ENCODE measurements at regions not wholly inside any gene's neighbourhood (a gene's known extent, or its start where the extent isn't known, plus 50 kb on each side); places are given as distances from the start of the nearest gene placed in this dataset.
"Not testable (repeated sequence)": the region's sequence is repeated elsewhere in the genome, so short reads cannot be mapped to it uniquely, and the experiment has no call there.

- Mint-ChIP-seq H3K4me1 (no peaks in the 10 kb centered on the region), H3K36me3 (ENCODE audit: low read depth) (no peaks in the 10 kb centered on the region), H3K27ac (no peak overlapping the region), H3K4me3 (no peak overlapping the region), H3K9me3 (peaks cover 52% of the 10 kb centered on the region), H3K27me3 (no peaks in the 10 kb centered on the region)
- POLR2A ChIA-PET: no interaction called here
- DNase-seq: no peak
- CTCF ChIA-PET: no interaction called here
These were observed 86.2 kb upstream of the USP29 start for GRCh38 chr19:57033576-57033975.

- Mint-ChIP-seq H3K4me1 (no peaks in the 10 kb centered on the region), H3K27ac (no peak overlapping the region), H3K4me3 (no peak overlapping the region), H3K27me3 (no peaks in the 10 kb centered on the region), H3K9me3 (peaks cover 55% of the 10 kb centered on the region), H3K36me3 (ENCODE audit: low read depth) (no peaks in the 10 kb centered on the region)
- ChIA-PET CTCF (no interaction called here), POLR2A (no interaction called here)
- no peak for DNase-seq
These were observed 85.2 kb upstream of the USP29 start for GRCh38 chr19:57034544-57034943.

- POLR2A ChIA-PET; CTCF ChIA-PET; H3K4me1 Mint-ChIP-seq; H3K27me3 Mint-ChIP-seq; DNase-seq; H3K27ac Mint-ChIP-seq; H3K4me3 Mint-ChIP-seq; H3K36me3 Mint-ChIP-seq (ENCODE audit: low read depth): not testable (repeated sequence)
- H3K9me3 Mint-ChIP-seq: peaks cover 61% of the 10 kb centered on the region
These were observed 84.0 kb upstream of the USP29 start for GRCh38 chr19:57035740-57036139.

GRCh38 chr19:57037556-57037955, 82.2 kb upstream of the USP29 start:
- Mint-ChIP-seq H3K4me3 (no peak overlapping the region), H3K9me3 (peaks cover 65% of the 10 kb centered on the region), H3K36me3 (ENCODE audit: low read depth) (no peaks in the 10 kb centered on the region), H3K27me3 (no peaks in the 10 kb centered on the region), H3K27ac (no peak overlapping the region), H3K4me1 (no peaks in the 10 kb centered on the region)
- ChIA-PET POLR2A (no interaction called here), CTCF (no interaction called here)
- DNase-seq: no peak

- H3K36me3 Mint-ChIP-seq (ENCODE audit: low read depth): no peaks in the 10 kb centered on the region
- no peak for DNase-seq
- H3K4me3 Mint-ChIP-seq: no peak overlapping the region
- no peak overlapping the region for H3K27ac Mint-ChIP-seq
- no peaks in the 10 kb centered on the region for H3K4me1 Mint-ChIP-seq
- peaks cover 30% of the 10 kb centered on the region for H3K9me3 Mint-ChIP-seq
- POLR2A ChIA-PET: no interaction called here
- CTCF ChIA-PET: no interaction called here
- H3K27me3 Mint-ChIP-seq: no peaks in the 10 kb centered on the region
These were observed 72.0 kb upstream of the USP29 start for GRCh38 chr19:57047743-57048142.

GRCh38 chr19:57050863-57051262, 68.9 kb upstream of the USP29 start:
- no peak overlapping the region for H3K4me3 Mint-ChIP-seq
- peaks cover 44% of the 10 kb centered on the region for H3K9me3 Mint-ChIP-seq
- no peaks in the 10 kb centered on the region for H3K36me3 Mint-ChIP-seq (ENCODE audit: low read depth)
- H3K27me3 Mint-ChIP-seq: no peaks in the 10 kb centered on the region
- ChIA-PET POLR2A (no interaction called here), CTCF (no interaction called here)
- H3K4me1 Mint-ChIP-seq: no peaks in the 10 kb centered on the region
- H3K27ac Mint-ChIP-seq: no peak overlapping the region
- DNase-seq: no peak

GRCh38 chr19:57052081-57052480, 67.7 kb upstream of the USP29 start:
- H3K4me1 Mint-ChIP-seq: no peaks in the 10 kb centered on the region
- H3K27ac Mint-ChIP-seq: no peak overlapping the region
- ChIA-PET CTCF (no interaction called here), POLR2A (no interaction called here)
- H3K36me3 Mint-ChIP-seq (ENCODE audit: low read depth): no peaks in the 10 kb centered on the region
- peaks cover 48% of the 10 kb centered on the region for H3K9me3 Mint-ChIP-seq
- no peak overlapping the region for H3K4me3 Mint-ChIP-seq
- DNase-seq: no peak
- no peaks in the 10 kb centered on the region for H3K27me3 Mint-ChIP-seq

- POLR2A ChIA-PET: no interaction called here
These were observed 66.4 kb upstream of the USP29 start for GRCh38 chr19:57053401-57053800.

GRCh38 chr19:57055956-57056355, 63.8 kb upstream of the USP29 start:
- ChIA-PET POLR2A (no interaction called here), CTCF (no interaction called here)
- H3K27me3 Mint-ChIP-seq: no peaks in the 10 kb centered on the region
- H3K27ac Mint-ChIP-seq: no peak overlapping the region
- H3K4me1 Mint-ChIP-seq: no peaks in the 10 kb centered on the region
- H3K9me3 Mint-ChIP-seq: peaks cover 51% of the 10 kb centered on the region
- H3K36me3 Mint-ChIP-seq (ENCODE audit: low read depth): no peaks in the 10 kb centered on the region
- no peak for DNase-seq
- H3K4me3 Mint-ChIP-seq: no peak overlapping the region

More at GRCh38 chr19:57053401-57053800, 66.4 kb upstream of the USP29 start:
- DNase-seq: no peak
- Mint-ChIP-seq H3K27me3 (no peaks in the 10 kb centered on the region), H3K27ac (no peak overlapping the region), H3K36me3 (ENCODE audit: low read depth) (no peaks in the 10 kb centered on the region), H3K4me3 (no peak overlapping the region), H3K9me3 (peaks cover 50% of the 10 kb centered on the region), H3K4me1 (no peaks in the 10 kb centered on the region)
- CTCF ChIA-PET: no interaction called here

GRCh38 chr19:57057036-57057686, 62.6 kb upstream of the USP29 start:
- H3K4me3 Mint-ChIP-seq: no peak overlapping the region
- CTCF ChIA-PET: no interaction called here

GRCh38 chr19:57058871-57059270, 60.9 kb upstream of the USP29 start:
- peaks cover 55% of the 10 kb centered on the region for H3K9me3 Mint-ChIP-seq

More at GRCh38 chr19:57057036-57057686, 62.6 kb upstream of the USP29 start:
- Mint-ChIP-seq H3K36me3 (ENCODE audit: low read depth) (no peaks in the 10 kb centered on the region), H3K27me3 (no peaks in the 10 kb centered on the region), H3K27ac (no peak overlapping the region), H3K9me3 (peaks cover 51% of the 10 kb centered on the region), H3K4me1 (no peaks in the 10 kb centered on the region)
- POLR2A ChIA-PET: no interaction called here
- DNase-seq: no peak

GRCh38 chr19:57063070-57063469, 56.7 kb upstream of the USP29 start:
- Mint-ChIP-seq H3K27me3 (no peaks in the 10 kb centered on the region), H3K4me3 (no peak overlapping the region), H3K27ac (no peak overlapping the region), H3K4me1 (no peaks in the 10 kb centered on the region), H3K9me3 (peaks cover 46% of the 10 kb centered on the region), H3K36me3 (ENCODE audit: low read depth) (no peaks in the 10 kb centered on the region)
- ChIA-PET POLR2A (no interaction called here), CTCF (no interaction called here)
- DNase-seq: no peak

More at GRCh38 chr19:57058871-57059270, 60.9 kb upstream of the USP29 start:
- POLR2A ChIA-PET: no interaction called here
- Mint-ChIP-seq H3K4me3 (no peak overlapping the region), H3K4me1 (no peaks in the 10 kb centered on the region), H3K27me3 (no peaks in the 10 kb centered on the region), H3K36me3 (ENCODE audit: low read depth) (no peaks in the 10 kb centered on the region), H3K27ac (no peak overlapping the region)
- DNase-seq: no peak
- CTCF ChIA-PET: no interaction called here

GRCh38 chr19:57067440-57067839, 52.3 kb upstream of the USP29 start:
- Mint-ChIP-seq H3K4me3 (no peak overlapping the region), H3K36me3 (ENCODE audit: low read depth) (peaks cover 2% of the 10 kb centered on the region), H3K4me1 (no peaks in the 10 kb centered on the region), H3K9me3 (peaks cover 44% of the 10 kb centered on the region), H3K27me3 (no peaks in the 10 kb centered on the region), H3K27ac (no peak overlapping the region)
- no peak for DNase-seq
- POLR2A ChIA-PET: no interaction called here
- CTCF ChIA-PET: no interaction called here

GRCh38 chr19:57068311-57068710, 51.5 kb upstream of the USP29 start:
- CTCF ChIA-PET: no interaction called here
- Mint-ChIP-seq H3K4me1 (no peaks in the 10 kb centered on the region), H3K36me3 (ENCODE audit: low read depth) (peaks cover 2% of the 10 kb centered on the region), H3K27ac (no peak overlapping the region), H3K27me3 (no peaks in the 10 kb centered on the region), H3K4me3 (no peak overlapping the region), H3K9me3 (peaks cover 44% of the 10 kb centered on the region)
- POLR2A ChIA-PET: no interaction called here
- no peak for DNase-seq
